KMS-11 (cell line): ENCODE measurements at regions not wholly inside any gene's neighbourhood (a gene's known extent, or its start where the extent isn't known, plus 50 kb on each side); places are given as distances from the start of the nearest gene placed in this dataset.

Experiments
- H2AFZ ChIP-seq: fragments of 200-600 bp; sonication (generic); 2 replicates; pipeline ENCODE4 v1.6.1; 2016; ENCODE audit warnings: antibody characterized with exemption, mixed run types, low read depth
- H3K27ac ChIP-seq: fragments of 200-600 bp; sonication (generic); 2 replicates; pipeline ENCODE4 v1.6.1; 2016; ENCODE audit warnings: mild to moderate bottlenecking, mixed run types
- H3K27me3 ChIP-seq: fragments of 200-600 bp; sonication (generic); 2 replicates; pipeline ENCODE4 v1.6.1; 2017; ENCODE audit warnings: mild to moderate bottlenecking, low read depth, mixed run types, moderate library complexity; ENCODE audit not compliant: insufficient read depth
- H3K36me3 ChIP-seq: fragments of 200-600 bp; sonication (generic); 2 replicates; pipeline ENCODE4 v1.6.1; 2017; ENCODE audit warnings: mild to moderate bottlenecking, mixed run types; ENCODE audit not compliant: insufficient read depth
- H3K4me1 ChIP-seq: fragments of 200-600 bp; sonication (generic); 2 replicates; pipeline ENCODE4 v1.6.1; 2016; ENCODE audit warnings: mild to moderate bottlenecking, low read depth, mixed run types; ENCODE audit not compliant: poor library complexity, severe bottlenecking
- H3K4me2 ChIP-seq: fragments of 200-600 bp; sonication (generic); 2 replicates; pipeline ENCODE4 v1.7.0; 2016; ENCODE audit warnings: mild to moderate bottlenecking, mixed run types
- H3K4me3 ChIP-seq: fragments of 200-600 bp; sonication (generic); IDR thresholded peaks from 2 replicates; pipeline ENCODE4 v1.6.1; 2017; ENCODE audit warnings: low read depth, low read length, mixed read lengths; ENCODE audit not compliant: insufficient read depth
- H3K79me2 ChIP-seq: fragments of 200-600 bp; sonication (generic); 2 replicates; pipeline ENCODE4 v1.6.1; 2016; ENCODE audit warnings: low read depth, mixed run types; ENCODE audit not compliant: insufficient read depth
- H3K9ac ChIP-seq: fragments of 200-600 bp; sonication (generic); 2 replicates; pipeline ENCODE4 v1.6.1; 2016; ENCODE audit warnings: mild to moderate bottlenecking, mixed run types
- H4K20me1 ChIP-seq: fragments of 200-600 bp; sonication (generic); 2 replicates; pipeline ENCODE4 v1.6.1; 2016; ENCODE audit warnings: mild to moderate bottlenecking, mixed run types; ENCODE audit not compliant: insufficient read depth
- TF ChIP-seq, protein P1 (sequence below): fragments of 200-600 bp; sonication (generic); conservative IDR thresholded peaks from 2 replicates; pipeline ENCODE4 v1.6.1; 2017; ENCODE audit warnings: low read depth, mild to moderate bottlenecking, antibody characterized with exemption, low read length, moderate library complexity, mixed read lengths

DNA sequence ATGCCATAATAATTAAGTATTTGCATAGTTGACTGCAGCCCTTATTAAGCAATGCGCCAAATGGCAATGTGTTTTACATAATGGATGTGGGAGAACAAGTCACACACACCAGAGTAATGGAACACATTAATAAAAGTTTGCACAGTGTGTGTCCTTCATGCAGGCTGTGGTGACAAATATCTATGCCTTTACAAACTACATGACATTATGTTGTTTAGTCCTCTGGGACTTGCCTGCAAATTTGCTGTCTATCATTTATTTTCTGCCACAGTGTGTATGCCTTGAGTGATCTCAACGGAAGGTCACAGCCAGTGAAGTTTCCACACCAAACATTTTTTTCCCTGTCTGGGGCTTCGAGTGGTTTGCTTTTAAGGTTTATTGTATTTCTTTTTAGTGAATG, 175.2 kb upstream of the TMEFF2 start:
- Histone ChIP-seq H3K79me2 (no peaks in the 10 kb centered on the region), H3K4me2 (no peak overlapping the region), H2AFZ (no peak overlapping the region), H3K4me3 (no peak overlapping the region), H3K9ac (no peak overlapping the region), H3K27ac (no peak overlapping the region), H3K36me3 (no peaks in the 10 kb centered on the region), H3K4me1 (no peaks in the 10 kb centered on the region), H4K20me1 (no peaks in the 10 kb centered on the region), H3K27me3 (no peaks in the 10 kb centered on the region)
- TF ChIP-seq, protein P1, sequence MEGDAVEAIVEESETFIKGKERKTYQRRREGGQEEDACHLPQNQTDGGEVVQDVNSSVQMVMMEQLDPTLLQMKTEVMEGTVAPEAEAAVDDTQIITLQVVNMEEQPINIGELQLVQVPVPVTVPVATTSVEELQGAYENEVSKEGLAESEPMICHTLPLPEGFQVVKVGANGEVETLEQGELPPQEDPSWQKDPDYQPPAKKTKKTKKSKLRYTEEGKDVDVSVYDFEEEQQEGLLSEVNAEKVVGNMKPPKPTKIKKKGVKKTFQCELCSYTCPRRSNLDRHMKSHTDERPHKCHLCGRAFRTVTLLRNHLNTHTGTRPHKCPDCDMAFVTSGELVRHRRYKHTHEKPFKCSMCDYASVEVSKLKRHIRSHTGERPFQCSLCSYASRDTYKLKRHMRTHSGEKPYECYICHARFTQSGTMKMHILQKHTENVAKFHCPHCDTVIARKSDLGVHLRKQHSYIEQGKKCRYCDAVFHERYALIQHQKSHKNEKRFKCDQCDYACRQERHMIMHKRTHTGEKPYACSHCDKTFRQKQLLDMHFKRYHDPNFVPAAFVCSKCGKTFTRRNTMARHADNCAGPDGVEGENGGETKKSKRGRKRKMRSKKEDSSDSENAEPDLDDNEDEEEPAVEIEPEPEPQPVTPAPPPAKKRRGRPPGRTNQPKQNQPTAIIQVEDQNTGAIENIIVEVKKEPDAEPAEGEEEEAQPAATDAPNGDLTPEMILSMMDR: no peak

DNA sequence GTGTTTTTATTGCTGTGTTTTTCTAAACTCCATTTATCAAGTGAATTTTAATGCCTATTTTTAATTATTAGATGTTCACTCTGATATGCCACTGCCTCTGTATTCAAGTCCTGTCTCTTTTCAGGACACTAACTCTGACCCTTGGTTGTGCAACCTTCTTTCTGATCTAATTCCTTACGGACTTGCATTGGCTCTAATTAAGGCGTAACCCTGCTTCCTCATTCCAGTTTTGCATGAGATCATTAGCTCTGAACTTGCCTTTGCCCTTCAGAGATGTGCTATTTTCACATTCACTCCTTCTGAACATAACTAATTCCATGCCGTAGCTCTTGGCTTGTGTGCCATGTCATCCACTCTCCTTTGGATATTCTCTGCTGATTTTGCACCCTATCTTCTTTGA, 162.5 kb upstream of the TMEFF2 start:
- Histone ChIP-seq H2AFZ (no peak overlapping the region), H4K20me1 (no peaks in the 10 kb centered on the region), H3K36me3 (no peaks in the 10 kb centered on the region), H3K4me1 (no peaks in the 10 kb centered on the region), H3K4me2 (no peak overlapping the region), H3K27ac (no peak overlapping the region), H3K27me3 (no peaks in the 10 kb centered on the region), H3K4me3 (no peak overlapping the region), H3K9ac (no peak overlapping the region), H3K79me2 (no peaks in the 10 kb centered on the region)
- TF ChIP-seq, protein P1: no peak

DNA sequence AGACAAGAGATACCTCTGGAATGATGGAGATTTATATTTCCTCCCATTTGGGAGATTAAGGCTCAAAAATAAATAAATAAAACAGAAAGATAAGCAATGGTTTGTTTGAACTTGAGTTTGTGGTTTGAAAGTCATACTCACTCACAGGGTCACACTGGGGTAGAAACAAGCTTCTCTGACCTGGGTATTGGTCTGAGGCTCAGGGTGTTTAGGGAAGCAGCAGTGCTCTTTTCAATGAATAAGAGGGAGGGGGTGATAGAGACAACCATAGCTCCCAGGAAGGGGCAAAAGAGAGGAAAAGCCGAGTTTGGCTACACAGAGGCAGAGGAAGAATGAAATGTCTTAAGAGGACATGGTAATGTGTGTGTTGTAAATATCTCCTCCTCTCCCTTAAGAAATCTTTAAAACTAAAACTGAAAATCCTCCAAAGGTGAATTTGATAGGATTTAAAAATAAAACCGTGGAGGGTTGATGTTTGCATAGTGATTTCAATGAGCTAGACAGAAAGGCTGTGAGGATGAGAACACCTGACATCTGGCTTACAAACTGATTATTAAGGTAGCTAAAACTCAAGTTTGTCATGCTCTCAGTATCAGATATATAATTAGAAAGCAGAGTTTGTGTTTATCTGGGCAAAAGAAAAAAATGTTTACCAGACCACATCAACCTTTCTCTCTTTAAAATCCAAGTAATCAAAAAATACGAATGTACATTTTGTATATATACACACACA, 159.9 kb upstream of the TMEFF2 start:
- TF ChIP-seq, protein P1: no peak
- no peaks in the 10 kb centered on the region for H4K20me1 ChIP-seq
- H3K4me3 ChIP-seq: no peak overlapping the region
- H3K9ac ChIP-seq: no peak overlapping the region
- H3K36me3 ChIP-seq: no peaks in the 10 kb centered on the region
- no peaks in the 10 kb centered on the region for H3K4me1 ChIP-seq
- no peak overlapping the region for H3K27ac ChIP-seq
- no peaks in the 10 kb centered on the region for H3K27me3 ChIP-seq
- H3K79me2 ChIP-seq: no peaks in the 10 kb centered on the region
- H2AFZ ChIP-seq: no peak overlapping the region
- H3K4me2 ChIP-seq: no peak overlapping the region

DNA sequence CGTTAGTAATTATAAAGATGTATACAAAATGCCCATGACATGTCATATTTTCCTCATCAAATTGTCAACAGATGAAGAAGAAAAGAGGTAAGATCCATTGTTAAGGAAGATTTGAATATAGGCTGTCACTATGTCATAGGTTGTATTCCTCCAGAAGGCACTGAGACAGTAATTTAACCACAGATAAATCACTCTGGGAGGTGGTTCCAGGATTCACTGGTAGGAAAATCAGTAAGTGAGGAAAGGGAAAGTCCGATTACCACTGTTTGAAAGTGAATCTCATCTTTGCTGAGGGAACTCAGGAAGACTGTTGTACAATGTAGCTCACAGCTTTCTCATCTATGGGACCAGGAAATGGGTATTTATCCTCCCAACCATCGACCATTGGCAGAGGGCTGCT, 152.8 kb upstream of the TMEFF2 start:
- no peaks in the 10 kb centered on the region for H3K36me3 ChIP-seq

More for the DNA sequence above, 152.8 kb upstream of the TMEFF2 start:
- Histone ChIP-seq H3K27ac (no peak overlapping the region), H2AFZ (no peak overlapping the region), H4K20me1 (no peaks in the 10 kb centered on the region), H3K27me3 (no peaks in the 10 kb centered on the region), H3K4me3 (no peak overlapping the region), H3K4me2 (no peak overlapping the region), H3K79me2 (no peaks in the 10 kb centered on the region), H3K9ac (no peak overlapping the region), H3K4me1 (no peaks in the 10 kb centered on the region)
- TF ChIP-seq, protein P1: no peak
